Panc1 (cell line): ENCODE measurements at regions not wholly inside any gene's neighbourhood (a gene's known extent, or its start where the extent isn't known, plus 50 kb on each side); places are given as distances from the start of the nearest gene placed in this dataset.

Experiments used
- ATAC-seq: fragments of 200-7000 bp; cut with Tn5 transposase; 2 replicates; pipeline ENCODE4 v1.9.1; 2020; ENCODE audit warnings: mild to moderate bottlenecking, moderate library complexity
- BruUV-seq: library from RNA; stranded (reverse); fragments of 400-500 nt; replicated peaks from 2 replicates; lab custom pipeline; 2021; lab: Mats Ljungman, UMichigan
- CTCF ChIA-PET: fragments of 300-600 bp; sonication (Branson Sonifier 250); formaldehyde crosslinking; loops from one replicate; lab custom pipeline; 2022; ENCODE audit warnings: antibody characterized with exemption; lab: Charles Lee
- POLR2A ChIA-PET: fragments of 300-600 bp; sonication (Branson Sonifier 250); formaldehyde crosslinking; loops from one replicate; lab custom pipeline; 2022; ENCODE audit warnings: antibody characterized with exemption; lab: Charles Lee
- DNase-seq: peaks from one replicate; pipeline ENCODE4 v3.0.0-alpha.2; 2010; ENCODE audit warnings: low read depth, low spot score
- H3K27ac ChIP-seq: 2 replicates; pipeline ENCODE4 v1.5.1; 2011; ENCODE audit warnings: mild to moderate bottlenecking, low read length, inconsistent platforms
- H3K27me3 ChIP-seq: fragments of 200-500 bp; sonication (Bioruptor generic); 2 replicates; pipeline ENCODE4 v1.6.0; 2014; ENCODE audit warnings: low read length, inconsistent platforms; ENCODE audit not compliant: control insufficient read depth, insufficient read depth
- H3K36me3 ChIP-seq: fragments of 200-500 bp; sonication (Bioruptor generic); 2 replicates; pipeline ENCODE4 v1.5.1; 2014; ENCODE audit warnings: inconsistent platforms, mild to moderate bottlenecking, low read length, moderate library complexity; ENCODE audit not compliant: control insufficient read depth, insufficient read depth
- H3K4me1 ChIP-seq: 2 replicates; pipeline ENCODE4 v1.5.1; 2011; ENCODE audit warnings: inconsistent platforms, mild to moderate bottlenecking, low read length, moderate library complexity; ENCODE audit not compliant: control insufficient read depth, insufficient read depth
- H3K4me3 ChIP-seq, 2 experiments: 2 replicates each; pipeline ENCODE4 v1.5.1; 2011 to 2012; ENCODE audit warnings: low read depth in 2 of 2, low read length in 2 of 2, mild to moderate bottlenecking in 2 of 2, inconsistent platforms in 1 of 2, moderate library complexity in 1 of 2
- H3K9me3 ChIP-seq: fragments of 200-500 bp; sonication (Bioruptor generic); 2 replicates; pipeline ENCODE4 v1.5.1; 2014; ENCODE audit warnings: low read depth, mild to moderate bottlenecking, inconsistent platforms, low read length, moderate library complexity; ENCODE audit not compliant: control insufficient read depth, insufficient read depth
- CTCF ChIP-seq: fragments of 450-650 bp; IDR thresholded peaks from 2 replicates; pipeline ENCODE4 v1.5.1; 2017; ENCODE audit warnings: mild to moderate bottlenecking
- POLR2AphosphoS5 ChIP-seq: IDR thresholded peaks from 2 replicates; pipeline ENCODE4 v1.6.1; 2012; ENCODE audit warnings: mild to moderate bottlenecking, low read depth, low read length, moderate library complexity
- REST ChIP-seq, 2 experiments: IDR thresholded peaks; 2 replicates each; pipeline ENCODE4 v1.6.1; 2011 to 2012; ENCODE audit warnings: low read depth in 2 of 2, control low read depth in 1 of 2, low read length in 1 of 2, mild to moderate bottlenecking in 1 of 2, moderate library complexity in 1 of 2; ENCODE audit not compliant: insufficient read depth in 1 of 2
- SIN3A ChIP-seq: IDR thresholded peaks from 2 replicates; pipeline ENCODE4 v1.6.1; 2012; ENCODE audit warnings: low read depth, mild to moderate bottlenecking, low read length, moderate library complexity, borderline replicate concordance; ENCODE audit not compliant: insufficient read depth
- TCF7L2 ChIP-seq: IDR thresholded peaks from 2 replicates; pipeline ENCODE4 v1.6.1; 2011; ENCODE audit warnings: mild to moderate bottlenecking, low read depth, low read length, inconsistent platforms
- in situ Hi-C: cut with HindIII; loops from 2 replicates; pipeline ENCODE4 v1.10.0; 2016; ENCODE audit warnings: low sequenced_read_pairs, low pct_unique_long_range_greater_than_20kb
- intact Hi-C: fragments of 100-400 bp; cut with micrococcal nuclease; formaldehyde crosslinking; loops from one replicate; pipeline ENCODE4 v1.10.0; 2022; ENCODE audit not compliant: unreplicated experiment

DNA sequence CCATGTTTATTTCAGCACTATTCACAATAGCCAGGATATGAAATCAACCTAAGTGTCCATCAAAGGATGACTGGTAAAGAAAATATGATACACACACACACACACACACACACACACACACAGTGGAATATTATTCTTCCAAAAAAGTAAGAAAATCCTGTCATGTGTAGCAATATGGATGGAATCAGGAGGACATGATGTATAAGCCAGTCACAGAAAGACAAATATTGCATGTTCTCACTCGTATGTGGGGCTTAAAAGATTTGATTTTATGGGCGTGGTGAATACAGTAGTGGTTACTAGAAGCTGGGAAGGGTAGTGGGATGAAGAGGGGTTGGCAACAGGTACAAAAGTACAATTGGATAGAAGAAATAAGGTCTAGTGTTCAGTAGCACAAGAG, 207.0 kb upstream of the PRDM1 start:
- ChIA-PET POLR2A (no interaction called here), CTCF (no interaction called here)
- H3K36me3 ChIP-seq = no peaks in the 10 kb centered on the region
- no TSS peak for BruUV-seq
- no peak overlapping the region for H3K4me3 ChIP-seq
- no peaks in the 10 kb centered on the region for H3K4me1 ChIP-seq
- no peaks in the 10 kb centered on the region; the same call in 1 of the 2 replicates for H3K27me3 ChIP-seq
- in situ Hi-C loops (no loop called here), intact Hi-C loops (no loop called here)
- H3K9me3 ChIP-seq = no peaks in the 10 kb centered on the region
- no peak for ATAC-seq
- H3K27ac ChIP-seq = no peak overlapping the region
- DNase-seq = no peak
- TF ChIP-seq CTCF = no peak

DNA sequence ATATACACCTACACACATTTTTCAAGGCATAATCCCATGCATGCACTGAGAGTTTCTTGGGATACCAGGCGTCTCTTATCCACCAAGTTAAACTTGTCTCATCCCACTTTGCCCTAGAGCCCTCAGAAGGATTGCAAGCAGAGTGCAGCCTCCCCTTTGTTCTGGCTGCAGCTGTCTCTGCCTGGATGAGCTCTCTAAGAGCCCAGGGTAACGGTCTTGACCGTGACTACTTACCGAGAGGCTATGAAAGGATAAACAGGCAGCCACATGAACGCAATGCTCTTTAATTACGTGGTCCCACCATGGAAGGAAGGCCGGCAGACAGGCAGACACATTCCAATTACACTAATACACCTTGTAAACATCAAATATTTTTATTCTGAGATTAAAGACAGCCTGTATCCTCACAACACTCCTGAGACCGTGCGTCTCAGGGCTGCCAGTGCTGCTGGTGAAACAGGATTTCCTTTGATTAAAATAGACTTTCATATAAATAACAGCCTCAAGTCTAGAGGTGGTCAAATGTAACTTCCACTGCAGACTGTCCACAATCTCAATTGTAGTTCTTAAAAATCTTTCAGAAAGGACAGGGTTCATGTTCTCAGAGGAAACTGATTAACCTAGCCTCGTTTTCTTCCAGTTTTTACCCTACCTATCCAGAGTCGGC, 210.0 kb upstream of the PRDM1 start:
- H3K27ac ChIP-seq = no peak overlapping the region
- intact Hi-C loops = no loop called here
- ATAC-seq (no peak), DNase-seq (no peak)
- peaks cover 3% of the 10 kb centered on the region; the same call in 1 of the 2 replicates for H3K4me1 ChIP-seq
- ChIA-PET POLR2A (no interaction called here), CTCF (no interaction called here)
- no TSS peak for BruUV-seq
- in situ Hi-C loops = no loop called here
- H3K4me3 ChIP-seq = no peak overlapping the region
- no peaks in the 10 kb centered on the region for H3K27me3 ChIP-seq
- H3K9me3 ChIP-seq = no peaks in the 10 kb centered on the region
- no peak for TF ChIP-seq REST (IDR thresholded peaks at IDR 0.05; ENCODE audit: insufficient read depth in 1 of 2, low read depth in 2 of 2, low read length in 1 of 2)
- TF ChIP-seq POLR2AphosphoS5 = no peak
- TF ChIP-seq CTCF = no peak
- no peak for TF ChIP-seq TCF7L2
- TF ChIP-seq SIN3A = no peak
- no peaks in the 10 kb centered on the region for H3K36me3 ChIP-seq
